ENCODE measurements at regions not wholly inside any gene's neighbourhood (a gene's known extent, or its start where the extent isn't known, plus 50 kb on each side); places are given as distances from the start of the nearest gene placed in this dataset.
"Not testable (repeated sequence)": the region's sequence is repeated elsewhere in the genome, so short reads cannot be mapped to it uniquely, and the experiment has no call there.

DNA sequence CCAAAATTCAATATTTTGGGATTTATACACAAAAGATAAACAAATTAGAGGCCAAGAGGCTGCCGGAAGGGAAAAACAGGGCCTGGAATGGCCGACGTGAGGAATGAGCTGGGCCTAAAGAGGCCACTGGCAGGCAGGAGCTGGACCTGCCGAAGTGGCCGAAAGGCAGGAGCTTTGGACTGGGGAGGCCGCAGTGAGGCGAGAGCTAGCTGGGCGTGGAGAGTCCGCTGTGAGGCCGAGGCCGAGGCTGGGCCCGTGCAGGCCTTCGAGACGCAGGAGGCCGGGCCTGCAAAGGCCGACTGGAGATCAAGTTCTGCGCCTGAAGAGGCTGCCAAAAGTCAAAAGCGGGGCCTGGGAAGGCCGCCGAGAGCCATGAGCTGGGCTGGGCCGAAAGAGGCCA lies 316.5 kb downstream of the OR4F29 start:
- H3K4me1 ChIP-seq; H3K27me3 Mint-ChIP-seq (ENCODE audit: insufficient read depth, unreplicated experiment); CTCF ChIA-PET; H3K36me3 Mint-ChIP-seq (ENCODE audit: insufficient read depth, unreplicated experiment); H3K4me1 Mint-ChIP-seq (ENCODE audit: low read depth, unreplicated experiment); H3K4me3 ChIP-seq (ENCODE audit: low read depth, low read length); H3K27ac Mint-ChIP-seq (ENCODE audit: unreplicated experiment); DNase-seq; H3K4me3 Mint-ChIP-seq (ENCODE audit: unreplicated experiment); H3K36me3 ChIP-seq (ENCODE audit: control insufficient read depth, insufficient read depth, low read length); POLR2A ChIA-PET; BruUV-seq (replicated peaks); H3K27me3 ChIP-seq (replicated peaks; ENCODE audit: control insufficient read depth, insufficient read depth, low read length); H3K9me3 ChIP-seq; intact Hi-C loops (cut with micrococcal nuclease; ENCODE audit: unreplicated experiment); H3K9me3 Mint-ChIP-seq (ENCODE audit: unreplicated experiment): not testable (repeated sequence)

DNA sequence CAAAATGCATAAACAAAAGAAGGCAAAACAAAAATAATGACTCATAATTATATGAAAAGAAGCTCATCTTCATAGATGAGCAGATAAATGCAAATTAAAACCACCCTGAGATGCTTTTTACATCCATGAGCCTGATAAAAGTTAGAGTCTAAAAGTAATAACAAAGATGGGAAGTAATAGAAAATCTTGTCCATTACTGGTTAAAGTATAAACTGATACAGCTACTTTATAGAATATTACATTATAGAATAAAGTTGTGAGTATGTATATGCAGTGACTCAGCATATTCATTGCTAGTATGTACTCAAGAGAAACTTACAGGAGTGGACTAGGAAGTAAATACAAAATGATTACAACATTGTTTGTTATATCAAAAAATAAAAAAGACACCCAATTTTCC lies 333.0 kb downstream of the OR4F29 start:
- H3K36me3 Mint-ChIP-seq (ENCODE audit: insufficient read depth, unreplicated experiment); BruUV-seq (replicated peaks); H3K27me3 Mint-ChIP-seq (ENCODE audit: insufficient read depth, unreplicated experiment); H3K4me1 ChIP-seq; DNase-seq; H3K27me3 ChIP-seq (replicated peaks; ENCODE audit: control insufficient read depth, insufficient read depth, low read length); H3K4me3 ChIP-seq (ENCODE audit: low read depth, low read length); CTCF ChIA-PET; H3K36me3 ChIP-seq (ENCODE audit: control insufficient read depth, insufficient read depth, low read length); H3K9me3 Mint-ChIP-seq (ENCODE audit: unreplicated experiment); H3K9me3 ChIP-seq; POLR2A ChIA-PET; H3K4me1 Mint-ChIP-seq (ENCODE audit: low read depth, unreplicated experiment); intact Hi-C loops (cut with micrococcal nuclease; ENCODE audit: unreplicated experiment); H3K4me3 Mint-ChIP-seq (ENCODE audit: unreplicated experiment); H3K27ac Mint-ChIP-seq (ENCODE audit: unreplicated experiment): not testable (repeated sequence)

DNA sequence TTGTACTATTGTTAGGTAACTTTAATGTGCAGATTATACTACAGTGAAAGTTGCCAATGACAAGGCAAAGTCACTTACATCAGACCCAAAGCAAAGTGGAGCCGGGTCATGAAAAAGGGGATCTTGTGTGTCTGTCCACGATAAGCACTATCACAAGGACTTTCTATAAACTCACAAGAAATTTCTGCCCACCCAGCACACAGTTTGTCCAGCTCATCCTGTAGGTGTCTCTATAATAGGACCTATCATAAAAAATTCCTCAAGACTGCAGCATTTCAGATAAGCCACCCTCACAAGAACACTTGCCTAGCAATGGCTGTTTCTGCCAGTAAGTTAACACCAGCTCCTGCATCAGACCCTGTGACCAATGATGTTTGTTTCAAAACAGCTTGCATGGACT lies 335.9 kb downstream of the OR4F29 start:
- H3K27me3 ChIP-seq (replicated peaks; ENCODE audit: control insufficient read depth, insufficient read depth, low read length); intact Hi-C loops (cut with micrococcal nuclease; ENCODE audit: unreplicated experiment); H3K4me1 ChIP-seq; H3K4me3 Mint-ChIP-seq (ENCODE audit: unreplicated experiment); H3K27me3 Mint-ChIP-seq (ENCODE audit: insufficient read depth, unreplicated experiment); DNase-seq; H3K27ac Mint-ChIP-seq (ENCODE audit: unreplicated experiment); H3K4me1 Mint-ChIP-seq (ENCODE audit: low read depth, unreplicated experiment); H3K9me3 ChIP-seq; H3K36me3 Mint-ChIP-seq (ENCODE audit: insufficient read depth, unreplicated experiment); H3K9me3 Mint-ChIP-seq (ENCODE audit: unreplicated experiment); POLR2A ChIA-PET; H3K36me3 ChIP-seq (ENCODE audit: control insufficient read depth, insufficient read depth, low read length); BruUV-seq (replicated peaks); CTCF ChIA-PET; H3K4me3 ChIP-seq (ENCODE audit: low read depth, low read length): not testable (repeated sequence)

DNA sequence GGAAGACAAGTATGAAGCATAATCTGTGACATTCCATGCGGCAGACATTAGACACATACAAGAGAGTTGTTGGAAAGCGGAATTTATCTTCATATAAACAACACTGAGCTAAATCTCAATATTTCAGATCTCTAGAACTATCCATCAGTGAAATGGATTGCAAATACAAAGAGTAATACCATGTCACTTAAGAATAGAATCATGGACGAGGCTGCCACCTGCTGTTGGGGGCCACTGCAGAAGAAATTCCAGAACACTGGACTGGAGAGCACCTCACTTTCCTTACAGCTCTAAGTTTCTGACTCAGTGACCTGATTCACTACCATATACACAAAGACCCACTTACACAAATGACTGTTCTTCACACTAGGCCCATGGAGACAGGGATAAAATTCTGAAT lies 346.7 kb downstream of the OR4F29 start:
- H3K4me1 ChIP-seq; H3K9me3 ChIP-seq; CTCF ChIA-PET; intact Hi-C loops (cut with micrococcal nuclease; ENCODE audit: unreplicated experiment); H3K4me1 Mint-ChIP-seq (ENCODE audit: low read depth, unreplicated experiment); H3K27me3 Mint-ChIP-seq (ENCODE audit: insufficient read depth, unreplicated experiment); H3K4me3 ChIP-seq (ENCODE audit: low read depth, low read length); POLR2A ChIA-PET; H3K4me3 Mint-ChIP-seq (ENCODE audit: unreplicated experiment); H3K27ac Mint-ChIP-seq (ENCODE audit: unreplicated experiment); H3K36me3 ChIP-seq (ENCODE audit: control insufficient read depth, insufficient read depth, low read length); H3K27me3 ChIP-seq (replicated peaks; ENCODE audit: control insufficient read depth, insufficient read depth, low read length); H3K9me3 Mint-ChIP-seq (ENCODE audit: unreplicated experiment); H3K36me3 Mint-ChIP-seq (ENCODE audit: insufficient read depth, unreplicated experiment); BruUV-seq (replicated peaks): not testable (repeated sequence)
- DNase-seq: peak in 1 of 2 experiments; percentile 28

DNA sequence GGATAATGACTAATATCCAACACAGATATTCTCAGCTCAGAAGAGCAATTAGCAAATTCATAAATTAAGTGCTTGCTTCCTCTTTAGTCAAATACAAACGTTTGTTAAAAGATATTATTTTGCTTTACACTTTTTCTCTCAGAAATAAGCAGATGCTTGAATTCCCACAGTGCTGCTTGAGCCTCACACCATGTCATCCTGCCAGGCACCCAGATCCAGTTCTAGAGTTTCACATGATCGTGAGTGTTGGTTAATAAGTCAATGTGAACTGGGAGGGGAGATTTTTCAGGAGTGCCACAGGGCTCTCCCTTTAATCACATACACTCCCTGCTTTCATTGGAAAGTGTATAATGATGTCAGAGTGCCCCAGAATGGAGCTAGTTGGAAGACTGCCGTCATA lies 352.0 kb downstream of the OR4F29 start:
- H3K4me1 ChIP-seq; H3K36me3 ChIP-seq (ENCODE audit: control insufficient read depth, insufficient read depth, low read length); intact Hi-C loops (cut with micrococcal nuclease; ENCODE audit: unreplicated experiment); H3K36me3 Mint-ChIP-seq (ENCODE audit: insufficient read depth, unreplicated experiment); H3K4me3 ChIP-seq (ENCODE audit: low read depth, low read length); CTCF ChIA-PET; H3K9me3 ChIP-seq; BruUV-seq (replicated peaks); H3K27me3 Mint-ChIP-seq (ENCODE audit: insufficient read depth, unreplicated experiment); H3K27ac Mint-ChIP-seq (ENCODE audit: unreplicated experiment); H3K4me1 Mint-ChIP-seq (ENCODE audit: low read depth, unreplicated experiment); H3K27me3 ChIP-seq (replicated peaks; ENCODE audit: control insufficient read depth, insufficient read depth, low read length); H3K9me3 Mint-ChIP-seq (ENCODE audit: unreplicated experiment); POLR2A ChIA-PET; H3K4me3 Mint-ChIP-seq (ENCODE audit: unreplicated experiment); DNase-seq: not testable (repeated sequence)

DNA sequence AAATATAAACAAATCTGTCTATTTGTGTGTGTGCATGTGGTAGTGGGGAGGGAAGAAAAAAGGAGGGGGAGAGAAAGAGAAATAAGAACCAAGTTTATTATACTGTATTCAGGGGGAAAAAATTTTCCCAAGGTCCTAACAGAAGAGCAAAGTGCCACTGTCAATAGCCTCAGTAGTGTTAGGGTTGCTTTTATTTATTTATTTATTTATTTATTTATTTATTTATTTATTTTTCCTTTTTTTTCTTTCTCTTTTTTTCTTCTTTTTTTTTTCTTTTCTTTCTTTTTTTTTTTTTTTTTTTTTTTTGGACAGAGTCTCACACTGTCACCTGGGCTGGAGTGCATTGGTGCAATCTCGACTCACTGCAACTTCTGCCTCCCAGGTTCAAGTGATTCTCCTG lies 352.7 kb downstream of the OR4F29 start:
- H3K27me3 Mint-ChIP-seq (ENCODE audit: insufficient read depth, unreplicated experiment); BruUV-seq (replicated peaks); H3K4me3 ChIP-seq (ENCODE audit: low read depth, low read length); H3K9me3 ChIP-seq; POLR2A ChIA-PET; CTCF ChIA-PET; H3K9me3 Mint-ChIP-seq (ENCODE audit: unreplicated experiment); H3K27me3 ChIP-seq (replicated peaks; ENCODE audit: control insufficient read depth, insufficient read depth, low read length); H3K4me3 Mint-ChIP-seq (ENCODE audit: unreplicated experiment); H3K4me1 ChIP-seq; intact Hi-C loops (cut with micrococcal nuclease; ENCODE audit: unreplicated experiment); H3K36me3 Mint-ChIP-seq (ENCODE audit: insufficient read depth, unreplicated experiment); DNase-seq; H3K36me3 ChIP-seq (ENCODE audit: control insufficient read depth, insufficient read depth, low read length); H3K4me1 Mint-ChIP-seq (ENCODE audit: low read depth, unreplicated experiment); H3K27ac Mint-ChIP-seq (ENCODE audit: unreplicated experiment): not testable (repeated sequence)

DNA sequence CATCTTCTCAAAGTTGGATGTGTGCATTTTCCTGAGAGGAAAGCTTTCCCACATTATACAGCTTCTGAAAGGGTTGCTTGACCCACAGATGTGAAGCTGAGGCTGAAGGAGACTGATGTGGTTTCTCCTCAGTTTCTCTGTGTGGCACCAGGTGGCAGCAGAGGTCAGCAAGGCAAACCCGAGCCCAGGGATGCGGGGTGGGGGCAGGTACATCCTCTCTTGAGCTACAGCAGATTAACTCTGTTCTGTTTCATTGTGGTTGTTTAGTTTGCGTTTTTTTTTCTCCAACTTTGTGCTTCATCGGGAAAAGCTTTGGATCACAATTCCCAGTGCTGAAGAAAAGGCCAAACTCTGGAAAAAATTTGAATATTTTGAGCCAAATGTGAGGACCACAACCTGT lies 360.2 kb downstream of the OR4F29 start:
- H3K36me3 ChIP-seq (ENCODE audit: control insufficient read depth, insufficient read depth, low read length); DNase-seq; H3K9me3 ChIP-seq; H3K27me3 Mint-ChIP-seq (ENCODE audit: insufficient read depth, unreplicated experiment); intact Hi-C loops (cut with micrococcal nuclease; ENCODE audit: unreplicated experiment); CTCF ChIA-PET; H3K4me1 ChIP-seq; H3K4me3 ChIP-seq (ENCODE audit: low read depth, low read length); BruUV-seq (replicated peaks); H3K27ac Mint-ChIP-seq (ENCODE audit: unreplicated experiment); POLR2A ChIA-PET; H3K4me3 Mint-ChIP-seq (ENCODE audit: unreplicated experiment); H3K27me3 ChIP-seq (replicated peaks; ENCODE audit: control insufficient read depth, insufficient read depth, low read length); H3K4me1 Mint-ChIP-seq (ENCODE audit: low read depth, unreplicated experiment); H3K9me3 Mint-ChIP-seq (ENCODE audit: unreplicated experiment); H3K36me3 Mint-ChIP-seq (ENCODE audit: insufficient read depth, unreplicated experiment): not testable (repeated sequence)

Data from Caco-2 (cell line).